HG02610 (cell line): ENCODE measurements at regions not wholly inside any gene's neighbourhood (a gene's known extent, or its start where the extent isn't known, plus 50 kb on each side); places are given as distances from the start of the nearest gene placed in this dataset.
"Not testable (repeated sequence)": the region's sequence is repeated elsewhere in the genome, so short reads cannot be mapped to it uniquely, and the experiment has no call there.

ENCODE experiments used
- ATAC-seq: cut with Tn5 transposase; IDR thresholded peaks from one replicate; pipeline ENCODE4 v1.9.1; 2021; ENCODE audit warnings: mild to moderate bottlenecking, moderate library complexity; ENCODE audit not compliant: unreplicated experiment

GRCh38 chr11:116387641-116388040, 385.1 kb downstream of the BUD13 start:
- no peak for ATAC-seq

- no peak for ATAC-seq
These were observed 386.6 kb downstream of the BUD13 start for GRCh38 chr11:116386118-116386699.

- no peak for ATAC-seq
These were observed 387.9 kb downstream of the BUD13 start for GRCh38 chr11:116384876-116385275.

GRCh38 chr11:116384407-116384806, 388.4 kb downstream of the BUD13 start:
- no peak for ATAC-seq

- no peak for ATAC-seq
These were observed 393.5 kb downstream of the BUD13 start for GRCh38 chr11:116379185-116379828.

- no peak for ATAC-seq
These were observed 396.2 kb downstream of the BUD13 start for GRCh38 chr11:116376547-116376946.

DNA sequence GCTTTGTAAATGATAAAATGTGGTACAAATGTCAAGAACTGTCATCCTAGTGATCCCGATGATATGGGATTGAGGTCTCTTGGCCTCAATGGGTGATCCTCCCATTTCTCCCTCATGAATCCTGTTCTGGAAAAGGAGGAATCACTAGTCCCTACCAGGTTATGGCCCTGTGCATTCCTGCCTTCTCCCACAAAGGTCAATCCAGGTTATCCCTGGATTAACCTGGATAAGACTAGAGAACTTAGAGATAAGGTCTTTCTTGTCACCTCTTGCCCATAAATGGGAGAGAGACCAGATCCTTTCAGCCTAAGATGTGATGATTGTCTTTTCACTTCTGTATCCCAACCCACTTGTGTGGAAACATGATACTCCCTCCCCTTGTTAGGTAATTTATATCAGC, 396.7 kb downstream of the BUD13 start:
- ATAC-seq, result no peak

- ATAC-seq, result no peak
These were observed 397.6 kb downstream of the BUD13 start for GRCh38 chr11:116375221-116375620.

- no peak for ATAC-seq
These were observed 398.7 kb downstream of the BUD13 start for GRCh38 chr11:116374085-116374484.

DNA sequence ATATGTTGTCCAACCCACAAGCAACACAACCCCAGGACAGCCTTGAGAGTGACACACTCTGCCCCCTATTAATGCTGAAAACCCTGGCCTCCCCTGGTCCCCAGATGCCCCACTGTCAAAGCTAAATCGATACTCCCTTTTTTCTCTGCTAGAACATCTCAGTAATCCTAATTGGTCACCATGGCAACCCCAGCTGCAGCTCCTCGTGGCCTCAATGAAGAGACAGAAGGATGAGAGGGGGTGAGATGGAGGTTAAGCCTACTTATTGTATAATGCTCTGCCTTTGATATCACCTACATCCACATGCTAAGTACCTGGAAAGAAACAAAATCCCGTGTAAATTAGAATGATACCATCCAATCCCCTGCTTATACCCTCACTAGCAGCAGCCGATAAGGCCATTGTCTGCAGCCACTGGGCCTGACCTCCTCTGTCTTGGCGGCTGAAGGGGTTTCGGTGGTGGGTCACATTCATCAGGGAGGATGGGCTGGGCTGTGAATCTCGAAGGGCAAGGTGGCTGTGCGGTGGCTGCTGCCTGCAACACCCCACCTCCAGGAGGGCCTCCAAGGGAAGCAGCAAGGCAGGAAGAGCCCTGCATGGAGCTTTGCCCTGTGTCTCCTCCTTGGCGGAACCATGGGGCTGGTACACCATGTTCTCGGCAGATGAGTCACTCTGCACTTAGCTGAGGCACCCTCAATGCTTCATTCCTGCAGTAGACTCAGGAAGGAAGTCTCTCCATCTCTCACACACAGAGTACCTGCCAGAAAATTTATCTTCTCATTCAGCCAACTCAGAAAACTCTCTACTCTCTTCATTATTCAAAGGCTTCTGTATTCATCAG, 399.5 kb downstream of the BUD13 start:
- ATAC-seq, result no peak

- no peak for ATAC-seq
These were observed 401.6 kb downstream of the BUD13 start for GRCh38 chr11:116371146-116371545.

GRCh38 chr11:116368784-116369183, 404.0 kb downstream of the BUD13 start:
- ATAC-seq, result no peak

- ATAC-seq, result no peak
These were observed 405.7 kb downstream of the BUD13 start for GRCh38 chr11:116366980-116367645.

DNA sequence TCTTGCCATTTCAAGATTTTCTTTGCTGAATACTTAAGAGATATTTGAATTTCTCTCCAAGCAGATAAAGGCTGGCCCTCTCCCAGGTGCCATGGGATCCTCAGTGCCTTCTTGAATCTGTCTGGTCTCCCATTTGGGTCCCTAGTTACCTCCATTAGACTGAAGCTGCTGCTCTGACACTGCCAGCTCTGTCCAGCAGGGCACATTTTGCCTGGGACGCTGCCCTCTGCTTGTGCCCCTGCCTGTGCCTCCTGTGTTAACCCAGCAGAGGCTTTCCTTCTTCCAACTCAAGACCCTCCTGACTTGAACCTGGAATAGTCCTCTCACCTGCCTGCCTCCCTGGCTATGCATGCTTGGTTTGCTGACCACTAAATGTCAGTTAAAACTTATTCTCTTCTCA, 406.3 kb downstream of the BUD13 start:
- ATAC-seq, result no peak

- ATAC-seq, result not testable (repeated sequence)
These were observed 407.9 kb downstream of the BUD13 start for GRCh38 chr11:116364925-116365324.

DNA sequence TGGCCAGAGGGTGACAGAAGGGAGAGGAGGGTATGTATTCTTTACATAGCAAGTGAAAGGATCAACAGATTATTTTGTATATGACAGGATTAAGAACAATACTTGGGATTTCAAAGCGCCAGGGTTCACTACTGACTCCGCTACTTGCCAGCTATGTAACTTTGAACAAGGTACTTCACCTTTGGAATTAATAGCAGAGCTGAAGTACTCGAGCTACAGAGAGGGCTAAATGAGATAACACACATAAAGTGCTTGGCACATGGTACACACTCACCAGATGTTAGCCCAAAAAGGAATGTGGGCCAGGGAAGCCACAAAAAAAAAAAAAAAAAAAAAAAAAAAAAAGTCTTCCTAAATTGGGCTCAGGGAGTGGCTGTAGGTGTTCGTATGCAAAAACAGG, 408.4 kb downstream of the BUD13 start:
- ATAC-seq, result no peak

GRCh38 chr11:116360221-116360941, 412.4 kb downstream of the BUD13 start:
- no peak for ATAC-seq

DNA sequence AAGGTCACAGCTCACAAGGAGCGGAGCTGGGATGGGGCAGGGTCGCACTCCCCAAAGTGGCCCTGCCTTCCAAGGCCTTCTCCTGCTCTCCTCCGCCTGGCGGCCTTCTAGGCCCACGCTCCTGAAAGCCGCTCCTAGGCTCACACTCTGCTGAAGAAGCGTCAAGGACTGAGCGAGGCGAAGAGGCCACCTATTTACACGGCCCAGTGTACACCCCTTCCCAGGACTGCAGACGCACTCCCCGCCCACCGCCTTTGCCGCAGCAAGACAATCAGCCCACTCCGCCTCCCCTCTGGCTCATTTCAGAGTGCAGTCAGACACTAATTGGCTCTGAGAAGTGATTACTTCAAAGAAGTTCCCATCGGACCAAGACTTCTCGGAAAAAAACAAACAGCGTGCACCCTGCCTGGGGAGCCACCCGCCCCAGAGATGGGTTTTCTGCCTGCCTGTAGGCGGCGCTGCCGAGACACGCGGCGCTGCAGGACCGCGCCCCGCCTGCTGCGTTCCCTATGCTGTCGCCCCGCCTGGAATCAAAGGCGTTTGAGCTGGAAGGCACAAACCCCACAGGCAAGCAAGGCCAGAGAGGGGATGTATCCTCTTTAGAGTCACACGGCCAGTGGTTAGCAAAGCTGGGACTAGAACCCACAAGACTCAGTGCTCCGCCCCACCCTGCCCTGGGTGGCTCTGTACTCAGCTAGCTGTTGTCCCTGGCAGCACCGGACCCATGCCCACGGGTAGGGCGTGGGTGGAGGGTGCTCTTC, 414.8 kb downstream of the BUD13 start:
- ATAC-seq, result no peak

DNA sequence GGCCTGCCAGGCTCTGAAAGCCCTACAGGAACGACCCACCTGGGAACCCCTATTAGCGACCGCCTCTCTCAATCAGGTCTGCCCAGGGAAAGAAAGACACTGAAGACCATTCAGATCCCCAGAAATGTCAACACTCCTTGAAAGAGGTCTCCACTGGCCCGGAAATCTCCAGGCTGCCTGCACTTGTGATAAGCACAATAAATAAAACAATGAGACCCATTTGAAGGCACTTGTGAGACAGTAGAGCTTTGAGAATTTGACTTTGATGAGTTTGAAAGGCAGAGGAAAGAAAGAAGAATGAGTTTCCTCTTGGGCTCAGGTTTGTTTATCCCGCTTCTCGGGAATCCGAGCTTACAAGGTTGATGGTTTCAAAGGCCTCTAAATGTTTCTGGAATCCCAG, 416.3 kb downstream of the BUD13 start:
- no peak for ATAC-seq

DNA sequence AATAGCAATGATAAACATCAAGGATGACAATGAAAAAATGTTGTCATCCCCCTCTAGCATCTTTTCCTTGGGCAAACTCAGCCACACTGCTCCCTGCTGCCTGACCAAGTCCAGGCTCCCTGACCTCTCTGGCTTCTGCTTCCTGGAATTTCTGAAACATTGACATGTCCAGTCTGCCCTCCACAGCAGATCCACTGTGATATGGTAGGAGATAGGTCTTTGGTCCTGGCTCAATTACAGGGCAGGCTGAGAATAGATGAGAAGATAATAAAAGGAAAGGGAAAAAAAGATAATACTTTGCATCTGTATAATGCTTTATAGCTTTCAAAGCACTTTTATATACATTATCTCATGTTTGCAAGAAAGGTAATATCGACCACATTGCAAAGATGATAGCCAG, 417.7 kb downstream of the BUD13 start:
- ATAC-seq, result no peak
